GM12874 (cell line): ENCODE measurements at regions not wholly inside any gene's neighbourhood (a gene's known extent, or its start where the extent isn't known, plus 50 kb on each side); places are given as distances from the start of the nearest gene placed in this dataset.

Experiments
- CTCF ChIP-seq: IDR thresholded peaks from 2 replicates; pipeline ENCODE4 v1.5.1; 2011; ENCODE audit warnings: low read depth, mild to moderate bottlenecking, control low read depth, low read length, moderate library complexity; ENCODE audit not compliant: insufficient read depth

DNA sequence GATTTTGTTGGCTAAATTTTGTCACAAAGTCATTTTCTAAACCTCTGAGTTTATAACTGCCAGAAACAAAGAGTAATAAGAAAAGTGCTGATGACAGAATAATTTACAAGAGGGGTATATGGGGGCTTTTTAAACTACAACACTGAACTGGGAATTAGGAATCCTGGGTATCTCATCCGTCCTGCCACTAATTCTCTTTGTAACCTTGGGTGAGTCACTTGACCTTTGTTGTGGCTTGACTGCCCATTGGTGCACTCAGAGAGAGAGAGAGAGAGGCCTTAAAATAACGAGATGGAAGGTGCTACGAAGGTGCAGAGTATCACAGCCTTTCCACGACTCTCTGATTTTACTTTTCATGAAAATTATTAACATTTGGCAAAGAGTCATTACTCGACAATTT is 130.3 kb upstream of the CNTLN start:
- TF ChIP-seq CTCF = no peak

DNA sequence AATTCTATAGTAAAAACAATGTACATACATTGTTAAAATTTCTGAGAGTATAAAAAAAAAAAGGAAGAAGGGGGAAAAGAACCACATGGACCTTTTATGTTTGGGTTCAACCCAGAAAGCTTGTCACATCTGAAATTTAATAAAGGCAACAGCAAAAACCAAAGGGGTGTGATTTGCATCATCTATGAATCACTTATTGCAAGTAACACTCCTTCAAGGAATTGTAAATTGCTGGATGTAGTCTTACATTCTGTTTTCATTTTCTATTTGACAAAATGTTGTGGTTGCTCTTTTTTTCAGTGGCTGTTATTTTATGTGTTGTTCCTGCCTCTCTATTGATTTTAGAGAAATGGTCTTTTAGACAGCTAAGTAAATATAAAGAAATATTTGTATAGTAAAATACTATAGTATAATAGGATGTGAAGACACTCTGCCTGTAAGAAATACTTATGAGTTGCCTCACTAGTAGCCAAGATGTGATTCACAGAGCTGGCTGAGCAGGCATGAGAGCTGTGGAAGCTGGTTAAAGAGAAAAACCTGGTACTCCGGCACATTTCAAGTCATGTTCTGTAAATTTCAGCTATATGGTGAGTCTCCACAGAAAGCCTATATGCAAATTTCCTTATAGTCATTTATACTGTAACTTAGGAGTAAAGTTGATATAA is 131.1 kb upstream of the CNTLN start:
- no peak for TF ChIP-seq CTCF

DNA sequence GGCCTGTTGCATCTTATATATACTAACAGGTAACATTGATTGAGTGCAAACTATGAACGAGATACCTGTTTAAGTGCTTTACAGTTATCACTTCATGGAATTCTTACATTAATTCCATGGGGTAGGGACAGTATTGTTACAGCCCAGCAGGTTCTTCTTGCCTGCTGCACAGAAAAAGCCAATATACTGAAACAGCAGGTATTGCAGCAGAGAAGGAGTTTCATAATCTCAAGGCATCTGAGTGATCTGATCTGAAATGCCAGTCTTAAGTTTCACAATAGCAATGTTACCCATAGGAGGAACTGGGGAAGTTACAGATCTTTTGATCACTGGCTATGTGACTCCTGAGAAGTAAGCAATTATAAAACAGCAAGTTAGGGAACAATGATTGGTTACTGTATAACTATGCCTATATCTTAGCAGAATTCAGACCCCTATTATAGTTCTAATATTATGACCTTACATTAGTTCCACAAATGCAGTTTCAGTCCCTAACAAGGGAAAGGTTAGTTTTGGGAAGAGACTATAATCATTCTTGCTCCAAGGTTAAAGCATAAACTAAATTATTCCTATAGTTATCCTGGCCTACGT is 126.5 kb upstream of the BNC2 start:
- no peak for TF ChIP-seq CTCF

DNA sequence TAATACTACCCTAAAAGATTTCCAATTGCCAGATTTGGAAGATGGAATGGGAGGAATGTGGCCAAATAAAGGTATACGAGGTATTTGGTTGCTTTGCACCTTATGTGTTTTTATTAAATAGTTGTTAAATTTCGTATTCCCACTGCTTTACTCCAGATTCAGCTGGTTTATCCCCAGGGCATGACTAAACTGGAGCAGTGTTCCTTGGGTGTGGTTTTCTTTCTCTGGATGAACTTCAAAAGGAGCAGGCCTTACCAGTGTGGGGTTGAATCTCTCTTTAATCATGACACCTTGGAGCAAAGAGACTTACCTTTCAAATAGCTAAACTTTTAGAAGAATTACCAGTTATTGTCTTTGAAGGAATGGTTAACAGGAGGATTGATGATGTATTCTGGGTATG is 121.7 kb upstream of the BNC2 start:
- no peak for TF ChIP-seq CTCF

- no peak for TF ChIP-seq CTCF
Observed at GRCh38 chr9:16987026-16987425, 116.6 kb upstream of the BNC2 start.

DNA sequence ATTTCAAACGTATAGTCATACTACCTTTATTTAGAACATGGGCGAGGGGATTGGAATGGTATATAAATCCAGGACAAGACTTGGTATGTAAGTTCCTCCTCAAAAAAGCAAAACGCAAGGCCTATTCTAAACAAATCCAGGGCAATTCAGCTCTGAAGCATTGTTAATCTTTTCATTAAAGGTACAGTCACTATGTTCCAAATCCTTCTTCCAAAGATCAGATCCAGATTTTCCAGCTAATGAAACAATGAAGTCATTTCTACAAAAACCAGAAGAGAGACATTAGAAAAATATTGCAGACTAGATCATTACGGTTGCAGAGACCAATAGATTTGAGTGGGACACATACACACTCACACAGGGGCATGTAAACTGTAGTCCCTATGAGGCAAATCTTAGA is 116.1 kb upstream of the BNC2 start:
- TF ChIP-seq CTCF = no peak

DNA sequence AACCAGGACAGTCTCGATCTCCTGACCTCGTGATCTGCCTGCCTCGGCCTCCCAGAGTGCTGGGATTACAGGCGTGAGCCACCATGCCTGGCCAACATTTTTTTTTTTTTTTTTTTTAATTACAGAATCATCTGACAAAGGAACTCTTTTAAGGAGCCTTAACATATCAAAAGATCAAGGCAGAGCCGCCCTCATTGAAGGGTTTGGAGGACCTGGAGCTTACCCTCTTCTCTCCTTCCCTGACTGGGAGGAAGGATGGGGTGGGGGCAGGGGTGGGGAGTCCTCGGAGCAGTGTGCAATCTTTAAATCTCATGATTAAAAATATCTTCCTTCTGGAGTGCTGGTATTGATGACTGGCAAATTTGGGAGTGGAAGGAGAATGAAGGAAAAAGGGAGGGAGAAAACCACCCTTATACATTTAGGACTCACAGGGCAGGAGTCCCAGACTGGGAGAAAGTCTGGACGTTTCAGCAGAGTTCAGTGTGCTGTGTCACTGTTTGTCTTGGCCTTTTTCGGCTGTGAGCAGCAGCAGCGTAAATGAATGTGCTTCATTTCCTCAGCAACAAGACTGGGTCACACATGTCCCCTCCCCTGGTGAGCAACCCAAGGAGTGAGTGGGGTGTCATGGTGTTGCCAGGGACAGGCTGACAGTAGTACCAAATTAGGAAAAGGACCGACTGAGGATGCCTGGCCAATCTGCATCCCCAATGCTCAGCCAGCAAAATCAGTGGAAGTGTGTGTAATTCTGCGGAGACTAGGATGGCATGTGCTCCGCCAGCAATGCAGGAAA is 115.3 kb upstream of the BNC2 start:
- TF ChIP-seq CTCF = no peak
